Transverse colon (tissue), 4 donors: ENCODE measurements at regions not wholly inside any gene's neighbourhood (a gene's known extent, or its start where the extent isn't known, plus 50 kb on each side); places are given as distances from the start of the nearest gene placed in this dataset.

Experiments used
- DNase-seq: peaks from one replicate; pipeline ENCODE4 v3.0.0-alpha.2; 2019
- H3K27ac ChIP-seq, 4 donors: fragments of 200-600 bp; sonication (generic); 2 replicates each; pipeline ENCODE4 v1.5.1; 2016 to 2018; ENCODE audit warnings: inconsistent platforms in 4 of 4
- H3K27me3 ChIP-seq: fragments of 200-600 bp; sonication (generic); 2 replicates; pipeline ENCODE4 v1.5.1; 2017; ENCODE audit warnings: inconsistent platforms
- H3K36me3 ChIP-seq, 4 donors: fragments of 200-600 bp; sonication (generic); 2 replicates each; pipeline ENCODE4 v1.5.1; 2017 to 2019; ENCODE audit warnings: inconsistent platforms in 4 of 4
- H3K4me1 ChIP-seq, 4 donors: fragments of 200-600 bp; sonication (generic); 2 replicates each; pipeline ENCODE4 v1.5.1; 2017 to 2020; ENCODE audit warnings: inconsistent platforms in 4 of 4
- H3K4me3 ChIP-seq, 4 donors: fragments of 200-600 bp; sonication (generic); 1 replicate in 1 of 4; 2 replicates in 3 of 4; pipeline versions ENCODE4 v1.5.1 to v1.6.1; 2017 to 2019; ENCODE audit warnings: inconsistent platforms in 4 of 4
- H3K9me3 ChIP-seq, 2 donors: fragments of 200-600 bp; sonication (generic); 2 replicates each; pipeline ENCODE4 v1.5.1; 2017 to 2019; ENCODE audit warnings: inconsistent platforms in 2 of 2
- CTCF ChIP-seq, 5 experiments: fragments of 200-600 bp in 3 of 5; fragments of 450-650 bp in 2 of 5; sonication (generic) in 3 of 5; IDR thresholded peaks; 1 replicate in 2 of 5; 2 replicates in 3 of 5; pipeline ENCODE4 v1.5.1; 2016 to 2017; ENCODE audit warnings: antibody characterized with exemption in 5 of 5, inconsistent platforms in 3 of 5, mild to moderate bottlenecking in 2 of 5, moderate library complexity in 1 of 5
- EP300 ChIP-seq: sonication (generic); formaldehyde crosslinking; IDR thresholded peaks from one replicate; pipeline ENCODE4 v1.6.1; 2017; ENCODE audit warnings: antibody characterized with exemption, low read depth
- POLR2A ChIP-seq: fragments of 450-650 bp; IDR thresholded peaks from one replicate; pipeline ENCODE4 v1.6.1; 2016; ENCODE audit warnings: antibody characterized with exemption, mild to moderate bottlenecking, moderate library complexity
- POLR2AphosphoS5 ChIP-seq, 3 donors: sonication (generic); formaldehyde crosslinking; IDR thresholded peaks; one replicate each; pipeline ENCODE4 v1.6.1; 2016; ENCODE audit warnings: antibody characterized with exemption in 3 of 3
- WGBS, 2 donors: methylation state at CpG; one replicate each; pipeline ENCODE4 v1.1.5; 2018; ENCODE audit warnings: low coverage in 1 of 2; 5-methylcytosine and 5-hydroxymethylcytosine counted together
- in situ Hi-C, 4 donors: fragments of 200-750 bp; cut with MboI; loops; one replicate each; pipeline versions ENCODE4 v1.15.0 to v1.15.1; 2017; ENCODE audit warnings: low sequenced_read_pairs in 3 of 4, low pct_ligation_motif_present in 1 of 4, low pct_unique_long_range_greater_than_20kb in 1 of 4
- intact Hi-C: fragments of 100-400 bp; cut with DNase I; formaldehyde crosslinking; loops from one replicate; pipeline ENCODE4 v1.15.1; 2023; ENCODE audit warnings: low total_unique reads

DNA sequence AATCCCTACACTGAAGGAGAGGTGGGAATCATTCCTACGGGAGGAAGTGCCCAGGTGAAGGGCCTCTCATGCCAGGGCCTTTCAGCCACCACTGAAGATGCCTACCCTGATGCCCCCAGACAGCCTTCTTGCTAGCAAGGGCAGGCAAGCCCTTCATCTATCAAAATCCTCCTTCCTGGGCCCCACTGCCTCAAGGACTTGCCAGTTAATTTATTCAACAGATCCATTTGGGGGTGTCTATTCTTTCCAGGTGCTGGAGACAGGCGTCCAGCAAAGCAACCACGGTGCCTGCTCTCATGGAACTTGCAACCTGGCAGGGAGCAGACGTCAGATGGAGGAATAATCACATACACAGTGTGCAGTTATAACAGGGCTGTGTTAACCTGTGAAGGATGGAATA, 95.5 kb downstream of the GYPC start:
- no peaks in the 10 kb centered on the region for H3K4me1 ChIP-seq
- no peaks in the 10 kb centered on the region for H3K27me3 ChIP-seq
- H3K36me3 ChIP-seq, result no peaks in the 10 kb centered on the region
- H3K9me3 ChIP-seq, result no peaks in the 10 kb centered on the region
- 84% methylated on average over 4 of the region's 4 CpGs; no CpG with 5 or more reads in 1 of the 2 donors for WGBS, 2 donors
- intact Hi-C loops (no loop called here), in situ Hi-C loops (no loop called here)
- no peak for TF ChIP-seq POLR2AphosphoS5 (IDR thresholded peaks at IDR 0.05)
- TF ChIP-seq POLR2A, result no peak
- no peak for TF ChIP-seq CTCF (IDR thresholded peaks at IDR 0.05)
- no peak for TF ChIP-seq EP300
- H3K4me3 ChIP-seq, result no peak overlapping the region
- no peak overlapping the region for H3K27ac ChIP-seq
- no peak for DNase-seq

GRCh38 chr2:126752876-126753275, 96.9 kb downstream of the GYPC start:
- TF ChIP-seq POLR2AphosphoS5 (IDR thresholded peaks at IDR 0.05), result no peak
- no peak for TF ChIP-seq CTCF (IDR thresholded peaks at IDR 0.05)
- TF ChIP-seq EP300, result no peak
- TF ChIP-seq POLR2A, result no peak
- H3K27me3 ChIP-seq, result no peaks in the 10 kb centered on the region
- no peaks in the 10 kb centered on the region for H3K36me3 ChIP-seq
- in situ Hi-C loops, result no loop called here
- H3K4me3 ChIP-seq, result no peak overlapping the region
- no peaks in the 10 kb centered on the region for H3K4me1 ChIP-seq
- intact Hi-C loops, result no loop called here
- WGBS, 2 donors, result 83% methylated on average over 3 of the region's 4 CpGs; no CpG with 5 or more reads in 1 of the 2 donors
- no peak for DNase-seq
- H3K9me3 ChIP-seq, result no peaks in the 10 kb centered on the region
- no peak overlapping the region for H3K27ac ChIP-seq

DNA sequence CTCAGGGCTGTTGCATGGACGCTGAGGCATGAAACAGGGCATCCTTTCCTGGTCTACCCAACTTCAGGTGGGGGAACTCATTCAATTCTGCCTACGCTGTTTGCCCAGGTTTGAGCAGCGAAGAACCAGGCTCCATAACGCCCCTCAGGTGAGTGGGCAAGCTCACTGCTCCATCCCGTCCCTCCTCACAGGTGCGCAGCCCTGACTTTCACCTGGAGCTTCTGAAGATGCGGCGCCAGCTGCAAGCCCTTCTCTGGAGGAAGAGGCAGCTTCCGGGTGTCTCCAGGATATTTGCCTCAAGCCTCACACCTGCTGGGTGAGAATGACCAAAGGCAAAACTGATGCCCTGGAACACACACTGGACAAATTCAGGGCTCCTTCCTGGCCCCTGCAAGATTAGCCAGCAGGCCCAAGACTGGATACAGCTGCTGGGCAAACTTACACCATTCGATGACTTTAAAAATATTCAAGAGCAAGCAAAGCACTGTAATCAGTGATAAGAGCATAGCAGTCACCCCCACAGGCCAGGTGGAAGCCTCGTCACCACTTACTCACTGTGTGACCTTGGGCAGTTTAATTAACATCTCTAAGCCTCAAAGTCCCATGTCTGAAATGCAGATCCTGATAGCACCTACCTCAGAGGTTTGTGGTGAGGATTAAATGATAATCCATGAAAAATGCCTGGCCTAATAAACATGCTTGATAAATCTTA, 97.7 kb downstream of the GYPC start:
- intact Hi-C loops, result no loop called here
- TF ChIP-seq EP300 (no peak), CTCF (IDR thresholded peaks at IDR 0.05) (no peak), POLR2AphosphoS5 (IDR thresholded peaks at IDR 0.05) (no peak), POLR2A (no peak)
- WGBS, 2 donors, result 82 to 100% methylated on average over 1 to 11 of the region's 11 CpGs

DNA sequence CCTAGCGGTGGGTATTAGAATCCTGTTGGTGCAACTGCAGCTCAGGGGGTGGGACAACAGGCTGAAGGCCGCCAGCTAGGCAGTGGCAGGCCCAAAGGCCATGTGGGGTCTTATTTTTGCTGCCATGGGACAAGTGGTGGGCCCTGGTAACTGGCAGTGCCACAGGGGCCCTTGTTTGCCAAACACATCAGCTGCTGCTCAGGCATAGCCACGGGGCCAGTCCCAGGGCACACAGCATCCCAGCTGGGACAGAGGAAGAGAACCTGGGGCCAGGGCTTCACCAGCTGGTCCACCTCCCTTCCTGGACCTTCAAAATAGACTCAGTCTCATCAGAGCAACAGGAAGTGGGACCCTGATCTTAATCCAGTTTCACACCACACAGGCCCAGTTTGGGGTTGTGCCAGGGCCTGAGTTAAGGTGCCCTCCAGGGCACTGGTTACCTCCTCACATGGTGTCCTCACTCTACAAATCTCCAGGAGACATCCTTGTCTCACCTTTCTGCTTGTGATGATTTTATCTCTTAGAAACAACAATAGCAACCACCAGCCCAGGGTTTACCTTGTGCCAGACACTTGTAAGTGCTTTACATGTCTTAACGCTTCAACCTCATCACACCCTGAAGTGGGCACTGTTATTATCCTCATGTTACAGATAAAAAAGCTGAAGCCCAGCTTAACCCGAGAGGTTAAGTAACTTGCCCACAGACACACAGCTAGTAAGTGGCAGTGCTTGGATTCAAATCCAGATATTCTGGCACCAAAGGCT, 98.5 kb downstream of the GYPC start:
- WGBS, 2 donors, result 82 to 83% methylated on average over 2 to 5 of the region's 5 CpGs
- Histone ChIP-seq H3K4me3 (no peak overlapping the region), H3K36me3 (no peaks in the 10 kb centered on the region), H3K4me1 (no peaks in the 10 kb centered on the region), H3K27ac (no peak overlapping the region), H3K9me3 (no peaks in the 10 kb centered on the region), H3K27me3 (peaks cover 4% of the 10 kb centered on the region)
- no peak for TF ChIP-seq EP300
- no peak for TF ChIP-seq POLR2A
- TF ChIP-seq CTCF (IDR thresholded peaks at IDR 0.05), result no peak
- no peak for TF ChIP-seq POLR2AphosphoS5 (IDR thresholded peaks at IDR 0.05)
- intact Hi-C loops (no loop called here), in situ Hi-C loops (no loop called here)
- DNase-seq, result no peak

More for the DNA sequence above, 97.7 kb downstream of the GYPC start:
- Histone ChIP-seq H3K36me3 (no peaks in the 10 kb centered on the region), H3K4me1 (no peaks in the 10 kb centered on the region), H3K4me3 (no peak overlapping the region), H3K27me3 (peaks cover 4% of the 10 kb centered on the region), H3K9me3 (no peaks in the 10 kb centered on the region), H3K27ac (no peak overlapping the region)
- no peak for DNase-seq
- in situ Hi-C loops, result no loop called here
